HG02870 (cell line): ENCODE measurements at regions not wholly inside any gene's neighbourhood (a gene's known extent, or its start where the extent isn't known, plus 50 kb on each side); places are given as distances from the start of the nearest gene placed in this dataset.
"Not testable (repeated sequence)": the region's sequence is repeated elsewhere in the genome, so short reads cannot be mapped to it uniquely, and the experiment has no call there.

Source experiments
- ATAC-seq: cut with Tn5 transposase; IDR thresholded peaks from one replicate; pipeline ENCODE4 v1.9.1; 2021; ENCODE audit warnings: mild to moderate bottlenecking, moderate library complexity; ENCODE audit not compliant: unreplicated experiment

DNA sequence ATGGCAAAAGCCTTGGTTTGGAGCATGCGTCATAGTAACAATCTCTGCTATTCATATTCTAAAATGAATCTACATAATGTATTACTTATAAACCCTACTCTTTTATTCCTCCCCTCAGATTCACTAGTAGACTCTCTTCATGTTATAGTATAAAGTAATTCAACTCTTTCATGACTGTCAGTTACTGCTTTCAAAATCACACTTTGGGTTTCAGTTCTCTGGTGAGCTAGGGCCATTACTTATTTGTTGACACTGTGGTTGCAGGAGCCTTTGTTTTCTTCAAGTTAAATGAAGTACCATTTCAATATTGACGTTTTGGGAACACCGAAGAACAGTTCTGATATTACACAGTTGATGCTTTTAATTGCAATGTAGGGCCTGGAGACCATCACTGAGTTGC, 378.4 kb downstream of the DDX10 start:
- ATAC-seq = no peak

DNA sequence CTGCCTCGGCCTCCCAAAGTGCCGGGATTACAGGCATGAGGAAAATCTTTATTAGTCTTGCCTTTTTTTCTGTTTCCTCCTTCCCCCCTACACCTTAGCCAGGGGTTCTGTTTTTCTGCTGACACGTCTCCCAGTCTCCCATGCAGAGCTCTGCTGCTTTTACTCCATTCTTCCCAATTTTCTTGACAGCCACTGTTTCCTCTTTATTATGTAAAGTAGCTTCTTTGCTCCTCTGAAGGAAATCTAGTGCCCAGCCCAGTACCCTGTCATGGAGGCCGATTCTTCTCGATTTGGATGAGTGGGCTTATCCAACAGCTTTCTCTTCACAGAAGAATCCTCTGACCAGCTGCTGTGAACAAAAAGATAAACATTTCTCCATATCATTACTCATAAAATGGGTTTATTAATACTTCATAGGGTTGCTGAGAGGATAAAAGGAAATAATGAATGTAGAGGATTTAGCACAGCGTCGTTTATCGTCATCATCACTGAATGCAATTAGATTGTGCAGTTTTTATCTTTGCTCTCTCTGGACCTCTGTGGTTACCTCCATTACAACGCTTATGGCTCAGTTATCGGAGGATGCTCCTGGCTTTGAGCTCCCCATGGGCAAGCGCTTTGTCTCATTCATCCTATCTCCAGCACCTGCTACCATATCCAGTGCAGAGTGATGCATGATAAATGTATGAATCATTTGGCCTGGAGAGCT, 375.6 kb upstream of the C11orf87 start:
- no peak for ATAC-seq

DNA sequence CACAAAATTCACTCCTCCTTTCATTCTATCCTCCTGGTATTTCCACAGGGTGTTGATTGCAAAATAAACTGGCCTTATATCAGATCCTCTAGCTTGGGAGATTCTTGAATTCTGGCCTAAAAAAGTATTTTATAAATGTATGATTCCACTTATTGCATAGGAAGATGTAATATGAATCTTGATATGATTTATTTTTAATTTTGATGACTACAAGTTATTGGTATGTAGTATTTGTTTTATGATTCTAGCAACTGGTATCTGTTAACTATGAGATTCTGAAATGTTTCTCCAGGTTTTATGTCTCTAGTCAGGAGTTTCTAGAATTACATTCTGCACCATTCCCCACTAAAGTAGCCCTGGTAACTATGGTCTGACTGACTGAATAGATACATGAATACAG, 373.9 kb upstream of the C11orf87 start:
- no peak for ATAC-seq

DNA sequence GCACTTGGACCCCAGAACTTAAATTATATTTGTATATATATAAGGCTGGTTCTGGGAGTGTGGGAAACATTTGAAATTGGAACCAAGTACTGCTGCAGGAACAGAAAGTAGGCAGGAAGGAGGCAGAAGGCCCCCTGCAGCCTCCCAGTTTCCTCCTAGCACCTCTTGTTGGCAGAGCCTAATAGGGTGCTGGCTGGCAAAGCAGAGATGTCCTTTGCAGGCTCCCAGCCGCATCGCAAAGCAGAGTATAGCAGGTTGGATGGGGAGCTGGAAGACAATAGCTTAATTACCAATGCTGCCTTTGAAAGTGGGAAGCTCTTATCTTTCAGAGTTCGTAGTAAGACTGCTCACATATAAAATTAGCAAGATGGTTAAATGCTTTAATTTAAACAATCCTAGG, 370.8 kb upstream of the C11orf87 start:
- no peak for ATAC-seq

DNA sequence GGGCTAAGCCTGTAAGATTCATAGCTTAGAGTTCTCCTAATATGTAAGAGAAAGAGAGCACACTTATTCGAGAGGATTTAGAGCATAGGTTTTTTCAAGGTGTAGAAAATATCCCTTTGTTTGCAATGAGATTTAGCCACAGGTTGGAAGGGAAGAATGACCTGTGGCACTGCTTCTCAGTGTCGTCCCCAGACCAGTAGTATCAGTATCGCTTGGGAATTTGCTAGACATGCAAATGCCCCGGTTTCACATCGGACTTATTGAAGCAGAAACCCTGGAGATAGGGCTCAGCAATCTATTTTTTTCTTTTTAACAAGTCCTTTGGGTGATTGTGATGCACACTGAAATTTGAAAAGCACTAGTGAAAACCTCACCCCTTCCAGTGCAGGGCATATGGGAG, 362.6 kb upstream of the C11orf87 start:
- ATAC-seq = no peak

DNA sequence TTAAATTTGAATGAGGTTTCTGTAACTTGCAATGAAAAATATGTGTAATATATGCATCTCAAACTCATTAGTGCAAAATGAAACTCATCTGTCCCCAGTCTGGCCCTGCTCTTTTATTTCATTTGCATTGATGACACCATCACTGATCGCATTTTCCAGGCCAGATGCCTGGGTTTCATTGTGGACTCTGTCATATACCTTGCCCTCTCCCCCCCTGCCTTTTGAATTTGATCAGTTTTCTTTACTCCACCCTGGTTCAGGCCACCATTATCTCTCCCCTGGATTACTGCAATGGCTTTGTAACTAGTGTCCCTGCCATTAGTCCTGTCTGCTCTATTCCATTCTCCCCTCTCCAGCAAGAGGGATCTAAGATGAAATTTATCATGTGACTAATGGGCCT, 360.6 kb upstream of the C11orf87 start:
- no peak for ATAC-seq

DNA sequence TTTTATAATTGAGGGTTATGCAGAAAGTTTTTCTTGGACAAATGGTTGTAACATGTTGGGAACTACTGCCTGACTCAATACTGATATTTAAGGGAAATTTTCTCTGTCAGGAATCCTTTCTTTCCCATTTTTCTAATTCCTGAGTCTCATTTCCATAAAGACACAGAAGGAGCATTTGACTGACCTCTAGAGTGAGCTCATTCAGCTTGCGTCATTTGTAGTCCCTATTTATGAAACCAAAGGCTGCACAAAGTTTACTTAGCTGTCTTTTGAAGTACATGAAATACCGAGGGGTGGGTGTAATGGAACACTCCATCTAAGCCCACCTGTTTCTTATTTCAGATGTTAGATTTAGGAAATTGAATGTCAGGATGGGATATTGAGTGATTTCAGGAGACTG, 359.5 kb upstream of the C11orf87 start:
- no peak for ATAC-seq

DNA sequence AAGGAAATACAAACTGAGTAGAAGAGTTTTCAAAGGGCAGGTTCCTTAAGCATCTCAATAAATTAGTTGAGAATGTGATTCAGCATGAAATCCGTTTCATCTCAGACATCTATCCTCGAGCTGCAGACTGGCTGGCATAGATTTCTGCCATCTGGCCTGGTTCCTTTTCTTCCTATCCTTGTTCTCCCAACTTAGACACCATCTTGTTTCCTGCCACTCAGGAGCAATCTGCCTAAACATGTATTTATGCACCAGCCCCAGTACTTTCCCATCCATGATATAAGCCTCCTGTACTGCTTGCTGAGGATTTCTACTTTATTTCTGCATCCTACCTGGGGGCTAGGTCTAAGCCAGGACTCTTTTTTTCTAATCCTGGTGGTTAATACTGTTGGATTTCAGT, 359.1 kb upstream of the C11orf87 start:
- ATAC-seq = no peak

DNA sequence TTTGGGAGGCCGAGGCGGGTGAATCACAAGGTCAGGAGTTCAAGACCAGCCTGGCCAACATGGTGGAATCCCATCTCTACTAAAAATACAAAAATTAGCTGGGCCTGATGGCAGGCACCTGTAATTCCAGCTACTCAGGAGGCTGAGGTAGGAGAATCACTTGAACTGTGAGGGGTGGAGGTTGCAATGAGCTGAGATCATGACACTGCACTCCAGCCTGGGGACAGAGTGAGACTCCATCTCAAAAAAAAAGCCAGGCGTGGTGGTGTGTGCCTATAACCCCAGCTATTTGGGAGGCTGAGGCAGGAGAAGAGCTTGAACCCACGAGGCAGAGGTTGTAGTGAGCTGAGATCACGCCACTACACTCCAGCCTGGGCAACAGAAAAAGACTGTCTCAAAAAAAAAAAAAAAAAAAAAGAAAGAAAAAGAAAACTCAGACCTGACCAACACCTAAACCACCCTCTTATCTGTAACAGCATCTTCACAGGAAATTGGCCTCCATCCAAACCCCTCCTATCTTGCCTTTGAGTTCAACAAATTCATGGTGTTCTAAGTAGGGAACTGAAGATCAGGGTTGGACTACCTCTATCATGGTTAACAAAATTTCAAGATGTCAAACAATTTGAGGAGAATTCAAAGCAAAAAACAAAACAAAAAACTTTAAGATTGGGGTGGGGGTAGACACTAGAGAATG, 357.2 kb upstream of the C11orf87 start:
- ATAC-seq = not testable (repeated sequence)

DNA sequence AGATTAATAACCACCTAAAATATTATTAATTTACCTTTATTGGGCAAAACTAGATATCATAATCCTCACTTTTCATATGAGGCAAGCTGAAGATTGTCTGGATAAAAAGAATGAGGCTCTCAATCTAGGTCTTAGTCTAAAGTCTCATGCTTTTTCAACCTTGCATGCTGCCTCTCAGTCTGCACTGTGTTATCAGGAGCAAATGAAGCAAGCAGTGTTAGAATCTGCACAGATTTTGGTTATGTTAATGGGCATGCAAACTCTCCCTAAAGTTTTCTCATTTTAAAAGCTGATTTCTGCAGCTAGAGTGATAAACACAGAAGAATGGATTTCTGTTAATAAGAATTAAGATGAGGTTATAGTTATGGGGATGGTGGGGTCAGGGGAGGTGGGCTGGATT, 350.7 kb upstream of the C11orf87 start:
- ATAC-seq = no peak

DNA sequence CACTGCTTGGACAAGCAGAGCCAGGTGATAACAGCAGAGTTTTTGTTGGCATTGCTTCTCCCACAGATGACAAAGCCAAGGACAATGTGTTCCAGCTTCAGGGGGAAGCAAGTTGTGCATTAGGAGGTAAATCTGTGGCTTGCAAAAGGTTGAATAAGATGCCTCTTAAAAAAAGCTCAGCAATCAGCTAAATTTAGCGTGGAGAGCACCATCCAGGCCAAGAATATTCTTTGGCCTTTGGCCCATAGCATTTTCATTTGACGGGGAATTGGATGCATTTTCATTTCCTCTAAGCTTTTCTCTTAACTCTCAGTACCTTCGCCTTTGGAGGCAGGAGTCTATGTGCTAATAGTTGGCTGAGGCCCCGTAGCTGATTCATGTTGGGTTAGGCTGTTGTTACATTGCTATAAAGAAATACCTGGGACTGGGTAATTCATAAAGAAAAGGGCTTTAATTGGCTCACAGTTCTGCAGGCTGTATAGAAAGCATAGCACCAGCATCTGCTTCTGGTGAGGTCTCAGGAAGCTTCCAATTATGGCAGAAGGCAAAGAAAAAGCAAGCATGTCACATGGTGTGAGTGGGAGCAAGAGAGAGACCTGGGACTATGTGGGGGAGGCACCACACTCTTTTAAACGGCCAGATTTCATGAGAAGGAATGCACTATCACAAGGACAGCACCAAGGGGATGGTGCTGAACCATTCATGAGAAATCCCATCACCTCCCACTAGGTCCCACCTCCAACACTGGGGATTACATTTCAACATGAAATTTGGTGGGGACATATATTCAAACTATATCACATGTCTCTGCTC, 350.1 kb upstream of the C11orf87 start:
- ATAC-seq = no peak

DNA sequence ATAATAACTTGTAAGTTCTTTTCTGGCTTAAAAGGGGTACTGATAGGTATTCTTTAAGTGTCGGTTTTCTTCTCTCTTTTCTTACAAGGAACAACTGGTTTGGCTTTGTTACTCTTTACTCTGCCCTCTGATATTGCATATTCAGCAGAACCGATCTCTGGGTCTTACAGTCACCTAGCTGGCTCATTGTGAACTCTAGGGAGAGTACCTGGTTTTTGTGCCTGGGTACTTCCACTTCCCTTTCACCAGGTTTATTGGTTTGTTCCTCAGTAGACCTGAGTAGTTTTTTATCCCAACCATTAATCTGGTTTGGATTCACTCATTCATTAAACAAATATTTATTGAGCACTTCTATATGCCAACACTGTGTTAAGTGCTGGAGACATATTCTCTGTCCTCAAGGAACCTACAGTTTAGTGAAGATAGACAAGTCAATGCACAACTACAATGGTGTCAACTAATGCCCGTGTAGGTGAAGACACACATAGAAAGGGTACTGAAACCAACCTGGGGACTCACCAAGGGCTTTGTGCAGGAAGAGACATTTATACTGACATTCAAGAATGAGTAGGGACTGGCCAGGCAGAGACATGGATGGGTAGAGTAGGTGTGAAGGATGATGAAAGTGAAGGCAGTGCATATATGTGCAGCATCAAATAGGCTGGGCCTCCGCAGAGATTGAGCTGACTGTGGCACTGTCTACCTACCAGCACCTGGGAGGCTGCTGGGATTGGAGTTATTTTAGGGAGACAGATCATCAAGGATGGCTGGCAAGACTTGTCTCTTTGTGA, 348.8 kb upstream of the C11orf87 start:
- no peak for ATAC-seq

DNA sequence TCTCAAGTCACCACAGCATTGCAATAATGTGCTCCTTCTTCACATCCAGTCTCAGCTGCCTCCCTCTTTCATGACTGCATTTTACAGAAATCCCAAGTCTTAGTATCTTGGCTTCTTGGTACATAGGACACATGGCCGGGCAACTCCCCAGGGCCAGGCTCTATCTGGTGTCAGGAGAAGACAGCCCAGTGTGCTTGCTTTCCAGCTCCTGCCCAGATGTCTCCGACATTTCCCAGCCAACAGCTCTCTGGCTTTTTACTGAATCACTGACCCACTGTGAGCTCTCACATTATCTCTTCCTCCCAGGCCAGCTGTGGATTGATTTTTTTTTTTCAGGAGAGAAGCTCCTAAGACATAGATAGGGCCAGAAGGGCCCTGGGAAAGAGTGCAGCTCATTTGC, 346.0 kb upstream of the C11orf87 start:
- ATAC-seq = no peak

DNA sequence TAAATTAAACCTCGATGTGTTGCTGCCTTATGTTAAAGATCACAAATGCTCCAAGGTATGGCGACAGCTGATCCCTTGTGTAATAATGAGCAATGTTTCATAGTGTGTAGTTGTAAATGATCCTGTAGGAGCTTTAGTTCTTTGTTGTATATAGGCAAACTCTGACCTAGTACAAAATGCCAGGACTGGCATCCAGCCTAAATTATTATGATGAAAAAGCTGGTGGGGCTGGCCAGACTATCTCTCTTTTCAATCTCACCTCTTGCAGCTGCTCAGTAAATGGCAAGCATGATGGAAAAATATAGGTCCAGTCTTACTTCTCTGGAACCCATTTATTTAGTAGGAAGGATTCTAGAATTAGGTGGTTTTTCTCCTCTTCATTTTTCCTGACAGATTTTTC, 345.1 kb upstream of the C11orf87 start:
- ATAC-seq = no peak

DNA sequence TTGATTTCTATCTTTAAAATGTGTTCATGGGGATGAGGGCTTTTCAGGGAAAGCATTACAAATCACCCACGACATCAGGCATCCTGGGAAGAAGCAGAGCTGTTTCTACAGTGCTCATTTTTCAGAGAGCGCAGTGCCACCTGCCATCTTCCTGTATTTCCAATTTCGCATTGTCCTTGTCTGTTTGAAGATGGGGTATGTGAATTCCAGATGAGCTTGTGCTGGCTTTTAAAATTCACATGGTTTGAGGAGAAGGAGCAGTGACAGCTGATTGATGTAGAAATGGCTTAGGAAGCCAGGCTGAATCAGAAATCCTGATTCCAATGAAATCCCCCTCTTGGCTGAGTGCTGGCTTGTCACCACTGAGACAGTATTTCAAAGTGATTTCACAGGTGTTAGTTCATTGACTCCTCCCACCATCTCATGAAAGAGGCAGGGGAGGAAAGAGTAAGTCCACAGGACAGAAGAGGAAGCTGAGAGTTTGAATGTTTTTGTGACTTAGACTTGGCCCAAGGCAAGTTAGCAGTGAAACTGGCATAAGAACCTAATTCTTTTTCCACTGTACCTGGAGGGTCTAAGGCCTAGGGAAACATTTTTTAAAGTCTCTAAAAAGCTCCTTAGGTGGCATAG, 344.6 kb upstream of the C11orf87 start:
- no peak for ATAC-seq

DNA sequence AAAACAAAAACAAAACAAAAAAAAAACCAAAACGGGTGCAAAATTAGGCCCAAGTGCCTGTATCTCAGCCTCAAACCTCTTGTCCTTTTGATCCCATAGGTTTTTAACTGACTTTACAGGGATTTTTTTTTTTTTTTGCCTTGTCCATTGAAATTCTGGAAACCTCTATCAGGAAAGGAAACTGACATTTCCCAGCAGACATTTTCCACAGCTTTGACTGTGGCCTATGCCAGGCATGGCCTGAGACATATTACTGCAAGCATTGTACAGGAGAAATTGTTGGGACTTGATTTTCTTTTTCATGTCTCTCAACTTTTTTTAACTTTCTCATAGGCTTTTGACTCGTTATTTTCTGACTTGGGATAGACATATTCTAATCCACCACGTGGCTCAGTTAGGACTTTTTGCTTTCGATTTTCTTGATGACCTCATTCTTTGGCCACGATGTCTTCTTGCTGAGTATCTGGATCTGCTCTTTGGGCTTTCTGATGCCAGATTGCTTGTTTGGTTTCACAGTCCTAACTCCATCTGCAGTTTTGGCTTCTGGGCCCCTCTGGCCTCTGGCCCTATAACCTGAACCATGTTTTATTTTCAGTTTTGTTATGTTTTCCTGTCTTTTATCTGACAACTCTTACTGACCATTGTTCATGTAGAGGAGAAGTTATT, 336.1 kb upstream of the C11orf87 start:
- ATAC-seq = no peak

DNA sequence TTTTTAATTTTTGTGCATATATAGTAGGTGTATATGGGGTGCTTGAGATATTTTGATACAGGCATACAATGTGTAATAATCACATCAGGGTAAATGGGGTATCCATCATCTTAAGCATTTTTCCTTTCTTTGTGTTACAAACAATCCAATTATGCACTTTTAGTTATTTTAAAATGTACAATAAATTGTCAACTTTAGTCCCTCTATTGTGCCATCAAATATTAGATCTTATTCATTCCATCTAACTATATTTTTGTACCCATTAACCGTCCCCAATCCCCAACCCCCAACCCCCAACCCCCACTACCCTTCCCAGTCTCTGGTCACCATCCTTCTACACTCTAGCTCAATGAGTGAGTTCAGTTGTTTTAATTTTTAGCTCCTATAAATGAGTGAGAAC, 335.1 kb upstream of the C11orf87 start:
- ATAC-seq = no peak

DNA sequence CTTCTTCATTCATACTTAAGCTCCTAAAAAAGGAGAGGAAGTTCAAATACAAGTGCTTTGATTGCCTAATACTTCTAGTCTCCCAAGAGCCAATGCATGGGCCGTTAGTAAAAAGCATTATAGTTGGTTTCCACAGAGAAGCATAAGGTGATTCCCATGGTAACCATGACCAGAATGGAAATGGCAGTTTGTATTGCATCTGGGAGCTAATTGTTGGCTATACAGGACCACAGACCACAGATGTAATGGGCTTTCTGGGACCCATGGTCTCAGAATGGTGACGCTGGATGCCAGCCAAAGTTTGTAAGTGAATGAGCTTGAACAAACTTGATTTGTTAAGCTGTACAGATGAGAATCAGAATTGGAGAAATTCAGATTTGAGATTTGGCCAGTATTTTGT, 333.9 kb upstream of the C11orf87 start:
- ATAC-seq = no peak

DNA sequence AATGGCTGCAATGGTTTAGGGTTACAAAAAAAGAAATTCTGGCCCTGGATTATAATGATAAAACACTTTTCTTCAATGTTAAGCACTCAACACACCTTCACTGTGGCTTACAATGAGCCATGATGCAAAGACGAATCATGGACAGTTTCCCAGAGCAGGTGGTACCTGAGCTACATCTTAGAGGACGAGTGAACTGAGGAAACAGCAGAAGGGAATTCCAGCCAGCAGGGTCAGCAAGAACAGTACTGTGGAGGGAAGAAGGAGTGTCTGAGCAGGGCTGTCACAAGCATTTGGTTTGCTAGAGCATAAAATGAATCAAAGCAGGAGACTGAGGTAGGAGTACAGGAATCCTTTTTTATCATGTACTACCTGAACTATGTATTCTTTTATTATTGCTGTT, 332.8 kb upstream of the C11orf87 start:
- no peak for ATAC-seq

DNA sequence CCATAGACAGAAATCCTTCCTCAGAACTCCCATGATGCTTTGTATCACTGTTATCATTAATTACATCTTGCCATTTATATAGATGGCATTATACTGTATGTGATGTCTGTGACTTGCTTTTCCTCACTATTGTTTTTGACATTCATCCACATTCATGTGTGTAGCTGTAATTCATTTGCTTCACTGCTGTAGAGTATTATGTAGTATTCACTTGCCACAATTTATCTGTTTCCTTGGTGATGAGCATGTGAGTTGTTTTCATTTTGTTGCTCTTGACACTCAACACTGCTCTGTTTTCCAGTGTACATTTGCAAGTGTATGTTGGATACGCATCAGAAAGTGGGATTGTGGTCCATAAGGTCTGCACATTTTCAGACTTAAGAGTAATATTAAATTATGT, 328.6 kb upstream of the C11orf87 start:
- ATAC-seq = no peak
